Stimulated activated naive CD8-positive, alpha-beta T cell treated with anti-CD3 and anti-CD28 coated beads, Interleukin-15, Interleukin-2, amounts not matched to agents 100 U/mL and 50 U/mL, for 24 hours (primary cell): ENCODE measurements at regions not wholly inside any gene's neighbourhood (a gene's known extent, or its start where the extent isn't known, plus 50 kb on each side); places are given as distances from the start of the nearest gene placed in this dataset.

Experiments
- ATAC-seq: fragments of 150-1000 bp; cut with Tn5 transposase; one replicate; pipeline ENCODE4 v1.10.0; 2021
- DNase-seq: peaks from one replicate; pipeline ENCODE4 v3.0.0; 2021

DNA sequence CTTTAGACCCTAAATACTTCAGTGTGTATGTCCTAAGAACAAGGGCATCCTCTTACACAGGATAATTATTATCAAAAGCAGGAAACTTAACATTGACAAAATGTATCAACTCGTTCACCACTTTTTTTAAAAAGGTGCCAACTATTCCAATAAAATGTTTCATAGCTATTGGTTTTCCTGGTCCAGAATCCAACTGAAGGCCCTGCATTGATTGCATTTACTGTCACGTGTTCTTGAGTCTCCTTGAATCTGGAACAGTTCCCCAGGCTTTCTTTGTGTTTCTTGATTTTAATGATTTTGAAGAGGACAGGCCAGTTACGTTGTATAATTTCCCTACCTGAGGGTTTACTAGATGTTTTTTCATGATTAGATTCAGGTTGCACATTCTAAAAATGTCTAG, 94.6 kb upstream of the ARHGEF3 start:
- DNase-seq (no peak), ATAC-seq (no peak)

DNA sequence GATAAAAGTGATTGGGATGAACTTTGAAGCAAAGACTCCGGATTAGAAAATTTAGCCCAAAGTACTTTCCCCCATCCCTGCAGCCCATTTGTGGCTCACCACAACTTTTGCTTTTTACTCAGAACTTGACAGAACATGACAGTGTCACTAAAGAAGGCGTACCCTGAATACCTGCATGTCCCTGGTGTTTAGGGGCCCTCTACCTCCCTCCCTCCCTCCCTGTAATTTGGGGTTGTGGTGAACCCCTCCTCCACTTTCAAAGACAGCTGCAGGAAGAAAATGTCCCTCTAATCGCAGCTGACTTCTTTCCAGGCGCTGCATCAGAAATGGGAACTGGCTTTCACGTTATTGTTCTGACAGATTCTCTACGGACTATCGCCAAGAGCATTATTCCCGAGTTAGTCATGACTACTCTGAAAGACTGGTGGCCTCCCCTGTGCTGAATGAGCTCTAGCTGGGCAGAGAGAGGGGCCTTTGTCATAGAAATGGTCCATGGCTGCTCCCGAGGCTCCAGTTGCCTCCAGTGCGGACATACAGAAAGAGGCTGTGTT, 93.2 kb upstream of the ARHGEF3 start:
- peak; percentile 40 for DNase-seq
- ATAC-seq: peak; percentile 89

DNA sequence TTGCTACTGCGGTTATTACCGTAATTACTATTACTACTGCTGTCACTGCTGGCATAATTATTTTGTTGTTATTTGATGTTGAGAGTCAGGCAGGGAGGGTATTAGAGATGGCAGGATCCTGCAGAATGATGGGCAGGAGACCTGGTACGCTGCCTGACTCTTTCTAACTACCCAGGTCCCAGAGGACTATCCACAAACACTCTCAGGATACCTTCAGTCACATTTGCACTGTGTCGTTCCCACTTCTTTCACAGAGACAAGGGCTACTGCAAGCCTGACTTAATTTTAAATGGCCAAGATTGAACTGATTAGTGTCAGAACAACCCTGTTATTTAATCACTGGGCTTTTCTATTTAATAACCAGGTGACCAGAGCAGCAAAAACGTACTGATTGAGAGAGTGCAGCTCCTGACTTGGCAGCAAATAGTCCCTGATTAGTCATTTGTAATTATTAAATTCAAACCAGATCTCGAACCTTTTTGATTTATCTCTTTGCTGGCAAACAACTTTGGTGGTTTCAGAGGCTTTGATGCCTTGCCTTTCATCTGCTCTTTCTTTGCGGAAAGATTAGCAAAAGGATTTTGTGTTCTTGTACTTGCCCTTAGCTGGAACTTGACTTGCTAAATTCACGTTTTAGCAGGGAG, 88.8 kb upstream of the ARHGEF3 start:
- ATAC-seq (no peak), DNase-seq (no peak)

DNA sequence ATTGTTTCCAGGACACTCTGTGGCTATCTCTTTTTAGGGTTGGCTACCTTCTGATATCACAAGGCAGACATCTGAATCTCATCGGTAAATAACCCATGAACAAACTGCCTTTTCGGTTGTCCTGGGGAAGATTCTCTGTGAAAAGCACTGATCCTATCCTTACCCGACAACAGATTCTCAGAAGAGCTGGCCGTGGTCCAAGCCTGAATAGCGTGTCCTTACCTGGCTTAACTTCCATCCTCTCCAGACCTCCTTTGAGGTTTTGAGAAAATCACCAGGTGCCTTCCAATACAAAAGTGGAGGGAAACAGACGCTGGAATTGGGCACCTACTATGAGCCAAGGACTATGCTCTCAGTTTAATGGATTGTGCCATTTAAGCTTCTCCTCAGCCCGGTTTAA, 87.4 kb upstream of the ARHGEF3 start:
- no peak for ATAC-seq
- DNase-seq: no peak

DNA sequence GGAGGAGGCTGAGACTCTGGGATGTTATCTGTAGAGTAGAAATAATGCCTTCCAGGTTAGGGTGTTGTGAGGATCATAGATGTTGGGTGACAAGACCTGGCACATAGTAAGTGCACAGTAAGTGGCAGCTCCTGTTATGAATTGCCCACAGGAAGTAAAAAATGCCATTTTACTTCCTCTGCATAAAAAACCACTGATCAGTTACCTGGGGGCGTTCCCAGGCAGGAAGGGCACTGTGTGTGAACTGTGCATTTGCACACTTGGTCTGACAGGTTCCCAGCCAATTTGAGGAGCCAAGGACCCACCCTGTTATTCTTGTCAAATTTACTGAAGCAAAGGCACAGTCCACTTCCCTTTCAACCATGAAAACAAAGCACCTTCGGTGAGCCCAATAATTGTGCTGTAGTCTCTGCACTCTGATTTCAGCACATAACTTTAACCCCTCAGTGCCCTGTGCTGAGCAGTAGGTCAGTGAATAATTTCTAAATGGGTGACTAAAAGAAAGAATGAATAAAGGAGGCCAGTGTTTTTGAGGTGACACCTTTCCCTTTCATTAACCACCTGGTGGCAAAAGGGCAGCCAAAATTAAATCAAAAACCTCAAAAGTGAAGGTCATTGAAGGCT, 85.8 kb upstream of the ARHGEF3 start:
- ATAC-seq: peak; percentile 71
- peak; percentile 43 for DNase-seq

DNA sequence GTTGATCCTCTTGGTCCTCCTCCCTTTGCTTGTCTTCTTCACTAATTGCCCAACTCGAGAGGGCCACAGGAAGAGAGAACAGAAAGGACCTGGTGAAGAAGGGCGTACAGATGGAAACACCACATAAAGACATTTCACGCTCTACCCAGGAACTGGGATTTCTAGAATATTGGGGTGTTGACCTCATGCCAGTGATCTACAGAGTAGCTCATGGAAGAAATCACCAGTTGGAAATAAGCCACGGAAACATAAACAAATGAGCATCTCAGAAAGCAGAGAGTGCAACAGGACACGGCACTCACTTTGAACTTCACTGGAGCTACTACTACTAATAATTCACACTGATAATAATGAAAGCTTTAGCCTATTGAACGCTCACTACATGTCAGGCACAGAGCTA, 84.6 kb upstream of the ARHGEF3 start:
- ATAC-seq: peak; percentile 60

DNA sequence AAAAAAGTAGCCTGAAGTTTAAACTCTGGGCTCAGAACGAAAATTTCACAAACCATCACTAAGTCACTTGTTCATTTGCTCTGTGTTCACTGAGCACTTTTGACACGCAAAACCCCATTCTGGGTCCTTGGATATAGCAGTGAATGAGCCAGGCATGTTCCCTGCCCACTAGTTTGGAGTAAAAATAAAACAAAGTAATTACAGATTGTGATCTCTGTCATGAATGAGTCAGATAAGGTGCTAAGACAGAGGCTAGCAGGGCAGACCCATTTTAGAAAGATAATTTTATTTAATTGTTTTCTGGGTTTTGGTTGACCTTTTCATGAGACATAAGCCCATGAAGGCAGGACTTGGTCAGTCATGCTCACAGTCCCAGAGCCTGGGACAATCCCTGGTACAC, 84.1 kb upstream of the ARHGEF3 start:
- peak; percentile 9 for DNase-seq
- peak; percentile 53 for ATAC-seq

More for the DNA sequence above, 84.6 kb upstream of the ARHGEF3 start:
- DNase-seq: peak; percentile 6

DNA sequence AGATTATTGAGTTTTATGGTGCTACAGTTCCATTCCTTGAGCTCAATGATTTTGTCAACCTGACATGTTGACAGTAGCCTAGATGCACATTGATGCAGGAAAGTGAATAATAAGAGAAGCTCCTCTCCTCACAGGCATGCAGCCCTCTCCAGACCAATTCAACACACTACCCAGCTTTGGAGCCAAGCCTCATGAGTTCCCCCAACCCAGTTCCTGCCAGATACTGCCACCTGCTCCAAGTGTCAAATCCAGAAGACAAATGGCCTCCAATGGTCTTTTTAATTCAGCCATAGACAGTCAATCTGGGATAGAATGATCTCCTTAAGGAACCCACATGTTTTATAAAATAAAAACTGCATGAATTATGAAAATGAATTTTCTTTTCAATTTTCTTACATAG, 83.7 kb upstream of the ARHGEF3 start:
- no peak for DNase-seq
- ATAC-seq: no peak

DNA sequence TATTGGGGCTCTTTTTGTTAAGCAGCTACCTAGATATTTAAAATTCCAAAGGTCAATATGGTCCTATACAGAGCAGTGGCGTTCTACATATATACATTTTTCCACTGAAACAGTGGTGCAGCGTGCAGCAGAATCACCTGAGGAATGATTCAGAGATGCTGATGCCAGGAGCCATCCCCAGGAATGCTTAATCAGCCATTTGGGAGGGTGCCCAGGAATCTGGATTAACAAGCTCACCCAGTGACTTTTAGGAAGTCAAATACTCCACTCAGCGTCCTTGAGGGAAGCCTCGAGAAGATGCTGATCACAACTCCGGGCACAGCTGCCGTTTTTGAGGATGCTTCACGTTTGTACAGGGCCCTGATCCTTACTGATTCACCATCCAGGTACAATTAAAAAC, 82.6 kb upstream of the ARHGEF3 start:
- DNase-seq (no peak), ATAC-seq (no peak)

DNA sequence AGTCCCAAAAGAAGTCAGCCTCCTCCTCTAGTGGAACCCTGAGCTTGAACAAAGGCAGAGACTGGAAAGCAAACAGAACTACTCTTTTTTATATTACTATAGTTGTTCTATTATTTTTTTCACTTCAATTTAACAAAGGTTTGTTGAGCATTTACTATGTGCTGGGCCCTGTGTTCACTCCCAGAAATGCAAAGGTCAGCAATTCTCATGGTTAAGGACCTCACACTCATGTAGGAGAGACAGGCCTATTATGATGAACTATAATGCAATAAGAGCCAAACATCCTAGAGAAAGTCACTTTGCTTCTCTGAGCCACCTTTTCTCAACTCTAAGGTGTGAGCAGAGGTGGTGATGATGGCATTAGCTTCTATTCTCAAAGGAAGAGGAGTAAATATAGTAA, 82.1 kb upstream of the ARHGEF3 start:
- no peak for DNase-seq

DNA sequence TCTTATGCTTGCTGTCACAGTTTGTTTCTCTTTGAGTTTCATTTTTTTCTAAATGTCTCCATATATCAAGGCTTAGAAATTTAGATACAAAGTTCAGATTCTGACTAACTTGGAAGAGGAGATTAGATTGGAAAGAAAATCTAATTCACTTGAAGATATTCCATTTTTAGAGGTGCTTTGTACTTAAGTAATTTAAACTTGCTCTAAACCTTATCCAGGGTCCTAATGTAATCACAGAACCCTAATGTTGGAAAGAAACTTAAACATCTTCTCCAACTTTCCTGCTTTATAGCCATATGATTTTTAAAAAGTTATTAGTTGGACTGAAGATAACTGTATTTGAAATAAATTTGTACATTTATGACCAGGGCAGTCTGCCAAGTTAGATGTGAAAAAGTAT, 81.1 kb upstream of the ARHGEF3 start:
- DNase-seq: no peak
- ATAC-seq: no peak

More for the DNA sequence above, 82.1 kb upstream of the ARHGEF3 start:
- ATAC-seq: no peak

DNA sequence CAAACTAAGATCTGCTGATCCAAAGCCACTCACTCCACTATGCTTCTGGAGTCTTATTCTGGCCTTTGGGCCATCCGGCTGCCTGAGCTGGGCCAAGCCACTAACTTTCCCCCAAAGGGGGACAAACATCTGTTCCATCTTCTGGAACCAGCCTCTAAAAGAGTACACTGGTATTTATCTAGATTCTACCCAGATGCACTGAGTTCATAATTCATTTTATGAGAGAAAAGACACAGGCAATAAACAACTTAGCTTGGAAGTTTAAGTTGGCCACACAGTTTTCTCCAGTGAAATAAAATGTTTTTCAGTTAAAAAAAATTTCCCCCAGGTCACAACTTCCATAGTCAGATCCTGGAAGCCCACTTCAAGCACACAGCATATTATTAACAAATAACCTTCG, 80.1 kb upstream of the ARHGEF3 start:
- no peak for ATAC-seq
- no peak for DNase-seq

DNA sequence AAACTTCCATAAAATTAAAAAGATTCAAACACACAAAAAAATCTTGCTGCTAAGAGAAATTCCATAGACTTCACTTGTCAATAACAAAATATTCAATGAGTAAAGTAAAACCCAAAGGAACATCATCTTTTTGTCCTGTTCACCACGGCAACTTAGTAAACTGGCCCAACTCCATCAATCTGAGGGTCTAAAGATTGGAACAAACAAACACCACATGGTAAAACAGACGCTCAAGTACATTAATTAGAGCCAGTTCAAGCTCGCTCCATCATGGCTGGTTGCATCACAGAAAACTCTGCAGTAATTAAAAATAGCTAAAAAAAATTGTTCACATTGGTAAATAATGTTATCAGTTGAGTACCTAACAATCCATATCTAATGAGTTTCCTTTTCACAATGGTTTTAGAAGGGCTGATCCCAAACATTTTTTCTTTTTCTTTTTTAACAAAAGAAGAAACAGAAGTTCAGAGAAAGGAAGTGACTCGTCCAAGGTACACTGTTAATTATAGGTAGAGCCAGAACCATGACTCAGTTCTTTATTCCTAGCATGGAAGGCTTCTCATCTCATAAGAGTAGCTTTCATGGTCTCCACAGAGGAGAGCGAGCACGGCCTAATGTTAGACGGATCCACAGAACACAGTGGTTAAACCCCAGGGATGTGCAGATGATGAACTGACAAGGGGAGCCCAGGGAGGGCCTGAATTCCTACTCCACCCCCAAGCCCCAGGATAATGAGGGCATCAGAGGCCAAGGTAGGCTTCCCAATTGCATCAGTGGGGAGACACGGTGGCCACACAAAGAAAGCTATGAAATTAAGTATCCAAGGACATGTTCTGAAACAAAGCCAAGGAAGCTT, 79.2 kb upstream of the ARHGEF3 start:
- no peak for ATAC-seq
- no peak for DNase-seq

DNA sequence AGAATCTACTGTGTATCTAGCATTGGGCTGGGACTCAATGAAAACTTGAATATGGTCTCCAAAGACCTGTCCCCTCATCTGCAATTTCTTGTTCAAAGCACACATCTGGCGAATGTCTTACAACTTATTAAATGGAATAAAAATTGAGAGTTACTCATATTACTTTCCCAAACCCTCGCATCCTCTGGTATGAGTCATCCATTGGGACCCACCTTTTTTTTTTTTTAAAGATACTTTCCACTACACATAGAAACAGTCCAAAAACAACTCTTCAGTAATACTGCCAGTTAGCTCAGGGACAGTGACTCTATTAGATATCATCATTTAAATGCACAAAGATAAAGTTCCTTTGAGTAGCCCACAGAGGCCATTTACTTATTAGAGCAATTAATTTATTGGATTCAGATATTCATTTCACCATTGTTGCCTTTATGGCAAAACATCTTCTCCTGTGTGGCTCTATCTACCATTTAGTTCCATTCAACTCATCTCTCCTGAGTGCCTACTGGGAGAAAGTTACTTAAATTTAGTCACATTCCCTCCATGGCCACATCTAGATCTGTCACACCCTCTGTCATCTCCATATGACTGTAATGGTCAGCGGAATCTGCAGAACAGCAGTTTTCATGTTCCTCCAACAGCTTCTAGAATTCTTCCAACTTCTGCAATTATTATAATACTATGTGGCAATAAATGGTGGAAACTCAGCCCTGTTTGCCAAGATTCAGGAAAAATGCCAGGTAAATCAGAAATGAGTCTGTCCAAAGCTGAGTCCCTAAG, 77.9 kb upstream of the ARHGEF3 start:
- ATAC-seq (peak; percentile 65), DNase-seq (no peak)

DNA sequence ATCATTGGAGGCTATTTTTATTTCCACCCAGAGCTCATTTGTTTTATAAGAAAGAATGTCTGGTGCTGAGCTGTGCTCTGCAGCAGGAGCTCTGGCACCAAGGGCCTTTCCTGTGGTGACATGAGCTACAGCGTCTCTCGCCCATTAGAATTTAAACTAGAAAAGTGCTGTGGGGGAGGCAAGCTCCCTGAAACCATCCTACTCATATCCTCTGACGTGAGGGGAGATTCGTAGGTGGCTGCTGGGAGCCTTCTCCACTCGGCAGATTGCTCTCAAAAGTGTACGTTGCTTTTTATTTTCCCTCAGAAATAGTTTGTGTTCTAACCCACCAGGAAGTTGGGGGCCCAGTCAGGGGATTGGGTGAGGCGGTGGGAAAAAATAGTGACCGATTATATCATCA, 76.3 kb upstream of the ARHGEF3 start:
- peak; percentile 65 for DNase-seq

DNA sequence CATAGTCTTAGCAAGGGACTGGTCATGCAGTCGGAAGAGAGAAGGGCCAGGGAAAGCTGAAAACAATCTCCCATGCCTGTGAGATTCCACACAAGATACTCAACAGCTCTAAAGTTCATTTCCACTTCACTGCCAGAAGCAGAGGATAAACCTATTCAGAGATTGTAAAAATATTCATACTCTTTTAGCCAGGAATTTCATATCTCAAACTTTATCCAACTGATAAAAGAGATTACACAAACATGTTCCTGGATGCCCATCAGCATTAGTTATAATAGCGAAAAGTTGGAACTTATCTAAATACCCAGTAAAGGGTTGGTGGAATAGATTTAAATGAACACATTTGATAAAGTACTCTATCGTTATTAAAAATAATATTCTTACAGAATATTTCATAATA, 75.2 kb upstream of the ARHGEF3 start:
- DNase-seq (no peak), ATAC-seq (no peak)

More for the DNA sequence above, 76.3 kb upstream of the ARHGEF3 start:
- peak; percentile 85 for ATAC-seq

DNA sequence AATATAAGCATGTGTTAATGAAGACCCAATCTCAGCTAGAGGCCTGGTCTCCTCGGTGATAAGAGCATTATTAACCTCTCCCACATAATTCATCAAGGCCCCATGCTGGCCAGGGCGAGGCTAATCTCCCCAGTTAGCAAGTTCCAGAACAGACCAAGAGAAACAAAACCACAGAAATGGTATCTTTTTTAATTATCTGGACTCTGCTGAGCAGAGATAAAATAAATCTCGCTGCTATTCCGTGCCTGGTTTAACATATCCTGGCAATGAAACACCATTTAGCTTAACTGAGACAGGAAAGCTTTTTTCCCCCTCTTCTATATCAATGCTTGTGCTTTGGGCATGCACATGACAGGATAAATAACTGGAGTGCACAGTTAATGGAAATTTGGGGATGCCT, 72.5 kb upstream of the ARHGEF3 start:
- ATAC-seq: no peak
- no peak for DNase-seq

DNA sequence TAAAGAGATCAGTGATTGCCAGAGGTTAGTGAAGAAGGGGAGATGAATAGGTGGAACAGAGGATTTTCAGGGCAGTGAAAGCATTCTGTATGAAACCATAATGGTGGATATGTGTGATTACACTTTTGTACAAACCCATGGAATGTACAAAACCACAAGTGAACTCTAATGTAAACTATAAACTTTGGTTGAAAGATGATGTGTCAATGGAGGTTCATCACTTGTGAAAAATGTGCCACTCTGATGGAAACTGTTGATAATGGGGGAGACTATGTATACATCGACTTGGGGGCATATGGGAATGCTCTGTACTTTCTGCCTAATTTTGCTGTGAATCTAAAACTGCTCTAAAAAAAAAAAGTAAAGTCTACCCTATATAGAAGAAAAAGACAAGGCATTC, 68.7 kb upstream of the ARHGEF3 start:
- ATAC-seq: peak; percentile 65
- no peak for DNase-seq

DNA sequence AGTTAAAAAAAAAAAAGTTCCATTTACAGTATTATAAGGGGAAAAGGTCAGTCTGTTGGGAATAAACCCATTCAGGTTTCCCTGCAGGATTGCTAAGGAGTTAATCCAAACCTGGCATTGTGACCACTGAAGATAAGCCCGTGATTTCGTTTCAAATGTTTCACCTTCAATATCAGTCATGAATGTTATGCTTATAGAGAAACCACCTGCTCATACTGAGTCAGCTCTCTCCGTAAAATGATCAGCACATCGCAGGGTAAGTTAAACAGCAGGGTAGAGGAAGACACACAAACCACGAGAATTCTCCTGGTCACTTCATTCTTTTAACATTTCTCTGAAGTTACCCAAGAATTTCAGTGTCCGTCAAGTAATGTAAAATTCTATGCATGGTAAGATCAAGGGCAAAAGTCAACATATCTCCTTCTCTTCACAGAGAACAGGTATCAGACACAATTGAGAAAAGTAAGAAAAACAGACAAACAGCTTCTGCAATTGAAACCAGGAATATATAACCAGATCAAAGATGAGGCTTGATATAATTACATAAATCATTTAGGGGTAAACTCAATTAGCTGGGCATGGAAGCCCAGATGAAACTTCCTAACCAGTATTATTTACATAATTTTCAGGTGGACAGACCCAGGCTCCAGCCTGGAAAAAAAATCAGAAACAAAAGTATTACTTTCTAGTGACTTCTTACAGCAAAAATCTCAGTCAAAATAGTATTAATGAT, 67.6 kb upstream of the ARHGEF3 start:
- DNase-seq: peak; percentile 4
- ATAC-seq: peak; percentile 74

DNA sequence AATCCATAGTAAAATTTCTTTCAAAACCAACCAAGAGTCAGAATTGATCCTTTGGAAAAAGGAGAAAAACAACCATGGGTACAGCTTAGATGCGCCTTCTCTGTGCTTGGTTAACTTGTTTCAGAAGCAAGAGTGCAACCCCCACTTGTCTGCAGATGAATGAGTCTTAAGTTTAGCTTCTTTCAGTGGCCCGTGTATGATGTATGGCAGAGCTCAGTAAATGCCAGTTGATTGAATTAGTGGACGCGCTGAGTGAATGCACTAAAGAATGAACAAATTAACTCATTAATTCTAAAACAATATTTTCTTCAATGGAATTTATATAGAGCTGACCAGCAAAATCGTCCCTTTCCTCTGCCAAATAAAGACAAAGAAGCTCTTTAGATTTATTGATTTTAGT, 67.0 kb upstream of the ARHGEF3 start:
- DNase-seq (no peak), ATAC-seq (no peak)

DNA sequence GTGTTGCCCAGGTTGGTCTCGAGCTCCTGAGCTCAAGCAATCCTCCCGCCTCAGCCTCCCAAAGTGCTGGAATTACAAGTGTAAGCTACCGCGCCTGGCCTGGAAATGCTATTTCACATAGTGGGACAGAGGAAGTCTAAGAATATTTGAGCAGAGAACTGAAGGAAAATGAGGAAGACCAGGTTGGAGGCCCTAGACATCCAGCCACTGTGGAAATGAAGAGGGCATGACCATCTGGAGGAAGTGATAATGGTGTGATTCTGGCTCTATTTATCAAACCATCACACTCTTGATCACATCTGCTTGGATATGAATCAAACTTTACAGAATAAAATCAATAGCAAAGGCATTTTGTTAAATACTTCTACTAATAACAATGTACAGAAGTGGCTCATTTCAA, 65.9 kb upstream of the ARHGEF3 start:
- DNase-seq (no peak), ATAC-seq (no peak)
